K562 (cell line): ENCODE measurements at regions not wholly inside any gene's neighbourhood (a gene's known extent, or its start where the extent isn't known, plus 50 kb on each side); places are given as distances from the start of the nearest gene placed in this dataset.

Source experiments
- MBD2 ChIP-seq: sonication (generic); IDR thresholded peaks from 2 replicates; pipeline ENCODE4 v1.6.1; 2016; ENCODE audit warnings: low read depth, borderline replicate concordance
- TARDBP ChIP-seq: fragments of 450-650 bp; IDR thresholded peaks from 2 replicates; pipeline ENCODE4 v1.6.1; 2016
- ZNF644 ChIP-seq: fragments of 200-800 bp; sonication (Bioruptor generic); IDR thresholded peaks from 2 replicates; pipeline ENCODE4 v1.6.1; 2016; ENCODE audit warnings: low read depth, missing genetic modification characterization, missing compliant biosample characterization
- TF ChIP-seq, protein P1 (sequence below), 2 experiments: fragments of 450-650 bp; IDR thresholded peaks; 2 replicates each; pipeline ENCODE4 v1.6.1; 2016; ENCODE audit warnings: mild to moderate bottlenecking in 2 of 2, borderline replicate concordance in 1 of 2, low read depth in 1 of 2, moderate library complexity in 1 of 2

DNA sequence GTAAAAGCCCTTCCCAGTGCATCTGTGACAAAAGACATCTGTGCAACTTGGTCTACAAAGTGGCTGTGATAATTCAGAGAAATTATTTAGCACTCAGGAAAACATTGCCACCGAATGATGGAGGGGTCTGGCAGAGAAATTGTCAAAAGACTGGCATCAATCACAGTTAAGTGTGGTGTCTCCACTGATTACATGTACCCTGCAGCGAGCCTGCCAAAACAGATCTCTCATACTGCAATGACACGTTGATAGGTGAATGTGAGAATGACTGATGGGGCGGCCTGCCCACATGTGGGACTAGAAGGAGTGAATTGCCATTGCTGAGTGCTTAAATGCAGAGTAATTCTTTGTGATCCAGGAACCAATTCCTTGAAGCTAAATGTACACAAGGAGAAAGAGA lies 136.4 kb upstream of the PCSK5 start (continued):
- TF ChIP-seq, protein P1, sequence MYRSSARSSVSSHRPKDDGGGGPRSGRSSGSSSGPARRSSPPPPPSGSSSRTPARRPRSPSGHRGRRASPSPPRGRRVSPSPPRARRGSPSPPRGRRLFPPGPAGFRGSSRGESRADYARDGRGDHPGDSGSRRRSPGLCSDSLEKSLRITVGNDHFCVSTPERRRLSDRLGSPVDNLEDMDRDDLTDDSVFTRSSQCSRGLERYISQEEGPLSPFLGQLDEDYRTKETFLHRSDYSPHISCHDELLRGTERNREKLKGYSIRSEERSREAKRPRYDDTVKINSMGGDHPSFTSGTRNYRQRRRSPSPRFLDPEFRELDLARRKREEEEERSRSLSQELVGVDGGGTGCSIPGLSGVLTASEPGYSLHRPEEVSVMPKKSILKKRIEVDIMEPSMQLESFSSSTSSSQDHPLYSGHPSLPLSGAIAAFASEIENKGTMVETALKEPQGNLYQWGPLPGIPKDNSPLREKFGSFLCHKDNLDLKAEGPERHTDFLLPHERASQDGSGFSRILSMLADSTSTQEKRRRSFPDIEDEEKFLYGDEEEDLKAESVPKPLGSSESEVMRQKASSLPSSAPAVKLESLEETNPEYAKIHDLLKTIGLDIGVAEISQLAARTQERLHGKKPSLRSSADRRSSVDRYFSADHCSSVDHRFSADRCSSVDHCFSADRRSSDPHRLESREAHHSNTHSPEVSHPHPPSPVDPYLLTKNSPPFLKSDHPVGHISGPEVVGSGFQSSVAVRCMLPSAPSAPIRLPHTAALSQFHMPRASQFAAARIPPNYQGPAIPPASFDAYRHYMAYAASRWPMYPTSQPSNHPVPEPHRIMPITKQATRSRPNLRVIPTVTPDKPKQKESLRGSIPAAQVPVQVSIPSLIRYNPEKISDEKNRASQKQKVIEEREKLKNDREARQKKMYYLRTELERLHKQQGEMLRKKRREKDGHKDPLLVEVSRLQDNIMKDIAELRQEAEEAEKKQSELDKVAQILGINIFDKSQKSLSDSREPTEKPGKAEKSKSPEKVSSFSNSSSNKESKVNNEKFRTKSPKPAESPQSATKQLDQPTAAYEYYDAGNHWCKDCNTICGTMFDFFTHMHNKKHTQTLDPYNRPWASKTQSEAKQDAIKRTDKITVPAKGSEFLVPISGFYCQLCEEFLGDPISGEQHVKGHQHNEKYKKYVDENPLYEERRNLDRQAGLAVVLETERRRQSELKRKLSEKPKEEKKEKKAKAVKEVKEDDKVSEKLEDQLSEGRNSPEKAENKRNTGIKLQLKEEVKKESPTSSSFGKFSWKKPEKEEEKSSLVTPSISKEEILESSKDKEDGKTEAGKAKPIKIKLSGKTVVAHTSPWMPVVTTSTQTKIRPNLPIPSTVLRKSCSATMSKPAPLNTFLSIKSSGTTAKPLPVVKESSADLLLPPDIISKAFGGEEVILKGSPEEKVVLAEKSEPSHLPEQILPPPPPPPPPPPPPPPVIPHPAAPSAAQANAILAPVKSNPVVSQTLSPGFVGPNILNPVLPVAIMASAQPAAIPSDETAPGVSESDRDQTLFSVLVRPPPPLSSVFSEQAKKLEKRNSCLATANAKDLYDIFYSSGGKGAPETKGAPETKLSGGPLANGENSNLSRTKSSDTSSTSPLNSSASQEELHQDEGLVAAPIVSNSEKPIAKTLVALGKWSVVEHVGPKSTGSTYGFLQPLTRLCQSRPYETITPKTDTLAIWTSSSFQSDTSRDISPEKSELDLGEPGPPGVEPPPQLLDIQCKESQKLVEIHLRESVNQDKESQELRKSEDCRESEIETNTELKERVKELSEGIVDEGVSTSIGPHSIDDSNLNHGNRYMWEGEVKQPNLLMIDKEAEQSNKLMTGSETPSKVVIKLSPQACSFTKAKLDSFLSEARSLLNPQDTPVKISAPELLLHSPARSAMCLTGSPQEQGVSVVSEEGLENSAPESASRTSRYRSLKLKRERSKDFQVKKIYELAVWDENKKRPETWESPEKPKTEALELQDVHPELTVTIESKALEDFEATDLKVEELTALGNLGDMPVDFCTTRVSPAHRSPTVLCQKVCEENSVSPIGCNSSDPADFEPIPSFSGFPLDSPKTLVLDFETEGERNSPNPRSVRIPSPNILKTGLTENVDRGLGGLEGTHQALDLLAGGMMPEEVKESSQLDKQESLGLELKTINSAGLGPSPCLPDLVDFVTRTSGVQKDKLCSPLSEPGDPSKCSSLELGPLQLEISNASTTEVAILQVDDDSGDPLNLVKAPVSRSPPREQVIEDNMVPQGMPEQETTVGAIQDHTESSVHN (IDR thresholded peaks at IDR 0.05; ENCODE audit: borderline replicate concordance in 1 of 2, low read depth in 1 of 2), result no peak
- TF ChIP-seq MBD2, result no peak
- no peak for TF ChIP-seq TARDBP
- TF ChIP-seq ZNF644 (tag), result no peak
